NCI-H1105 treated with DMSO at 0.1 percent for 48 hours (cell line): ENCODE measurements at regions not wholly inside any gene's neighbourhood (a gene's known extent, or its start where the extent isn't known, plus 50 kb on each side); places are given as distances from the start of the nearest gene placed in this dataset.
"Not testable (repeated sequence)": the region's sequence is repeated elsewhere in the genome, so short reads cannot be mapped to it uniquely, and the experiment has no call there.

Experiments
- DNase-seq: peaks from one replicate; lab custom pipeline; 2025; lab: John Stamatoyannopoulos, UW

DNA sequence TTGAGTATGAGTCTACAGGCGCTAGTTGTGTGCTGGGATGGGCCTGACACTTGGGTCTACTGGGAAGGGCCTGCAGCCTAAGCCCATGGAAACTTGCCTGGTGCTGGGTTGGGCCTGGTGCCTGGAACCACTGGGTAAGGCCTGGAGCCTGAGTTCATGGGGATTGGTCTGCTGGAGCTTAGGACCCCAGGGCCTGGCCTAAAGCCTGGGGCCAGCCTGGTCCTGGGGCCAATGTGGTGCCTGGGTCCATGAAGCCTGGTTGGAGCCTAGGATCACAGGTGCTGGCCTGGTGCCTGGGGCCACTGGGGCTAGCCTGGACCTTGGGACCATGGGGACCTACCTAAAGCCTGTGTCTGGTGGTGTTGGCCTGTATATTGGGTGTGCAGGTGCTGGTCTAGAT lies 270.3 kb upstream of the GRIA3 start:
- DNase-seq, result no peak

GRCh38 chrX:122914256-122914655 lies 269.8 kb upstream of the GRIA3 start:
- no peak for DNase-seq

- no peak for DNase-seq
Measured at GRCh38 chrX:122934131-122934530, 249.9 kb upstream of the GRIA3 start.

- no peak for DNase-seq
Measured at GRCh38 chrX:122940199-122940598, 243.9 kb upstream of the GRIA3 start.

DNA sequence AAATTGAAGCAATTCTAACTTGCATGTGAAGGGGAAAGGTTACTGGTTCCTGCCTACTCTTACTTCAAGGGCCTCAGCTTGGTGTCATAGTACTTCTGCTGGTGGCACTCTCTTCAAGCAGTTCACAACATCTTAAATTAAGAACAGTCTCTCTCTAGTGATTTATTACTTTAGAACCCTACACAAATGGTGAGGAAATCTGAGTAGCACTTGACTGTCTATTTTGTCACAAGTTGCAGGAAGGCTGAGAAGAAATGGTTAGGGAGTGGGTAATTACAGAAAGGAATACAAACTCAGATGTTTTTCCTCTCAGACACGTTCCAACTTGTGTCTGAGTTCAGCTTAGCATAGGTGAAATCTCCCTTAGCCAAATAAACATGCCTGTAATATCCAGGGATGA lies 242.3 kb upstream of the GRIA3 start:
- DNase-seq, result peak; percentile 57

DNA sequence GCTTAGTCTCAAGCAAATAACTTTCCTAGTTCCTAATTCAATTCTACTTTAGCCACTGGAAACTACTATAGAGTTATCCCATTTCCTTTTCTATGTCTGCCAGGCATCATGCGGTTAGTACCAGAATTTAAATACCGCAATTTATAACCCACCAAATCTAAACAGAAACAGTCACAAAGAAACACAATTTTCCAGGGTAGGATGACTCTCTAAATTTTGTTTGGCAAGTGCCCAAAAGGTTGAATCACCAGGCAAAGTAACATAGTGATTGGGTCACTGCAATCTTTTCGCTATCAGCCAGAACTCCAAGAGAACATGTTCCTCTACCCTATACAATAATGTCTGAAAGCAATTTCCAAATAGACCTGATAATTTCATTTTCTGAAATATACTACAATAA lies 240.2 kb upstream of the GRIA3 start:
- DNase-seq, result no peak

- no peak for DNase-seq
Measured at GRCh38 chrX:122945328-122945727, 238.8 kb upstream of the GRIA3 start.

- DNase-seq, result no peak
Measured at GRCh38 chrX:122972604-122973003, 211.5 kb upstream of the GRIA3 start.

- DNase-seq, result no peak
Measured at GRCh38 chrX:122982521-122982920, 201.6 kb upstream of the GRIA3 start.

GRCh38 chrX:123002844-123003243 lies 181.2 kb upstream of the GRIA3 start:
- DNase-seq, result not testable (repeated sequence)

GRCh38 chrX:123013141-123013540 lies 170.9 kb upstream of the GRIA3 start:
- no peak for DNase-seq

GRCh38 chrX:123036401-123036800 lies 147.7 kb upstream of the GRIA3 start:
- no peak for DNase-seq

GRCh38 chrX:123049071-123049625 lies 134.9 kb upstream of the GRIA3 start:
- DNase-seq, result no peak

DNA sequence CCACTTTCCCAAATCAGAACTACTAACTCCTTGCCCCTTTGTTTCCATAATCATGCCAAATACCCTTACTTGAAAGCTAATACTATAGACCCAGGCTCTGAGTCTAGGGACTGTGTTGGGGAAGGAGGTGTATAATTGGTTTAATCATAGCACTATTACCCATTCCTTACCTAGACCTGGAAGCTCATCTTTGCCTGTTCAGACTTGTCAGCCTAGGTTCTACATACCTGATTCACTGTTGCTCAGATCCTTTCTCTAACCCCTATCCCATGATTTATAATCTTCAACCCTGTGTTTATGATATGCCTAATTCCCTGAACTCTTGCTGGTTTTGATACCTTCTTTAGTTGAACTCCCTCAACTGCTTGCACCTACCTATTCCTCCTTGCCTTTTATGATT lies 123.1 kb upstream of the GRIA3 start:
- DNase-seq, result no peak

GRCh38 chrX:123064053-123064452 lies 120.0 kb upstream of the GRIA3 start:
- no peak for DNase-seq

GRCh38 chrX:123072686-123073385 lies 111.2 kb upstream of the GRIA3 start:
- no peak for DNase-seq

DNA sequence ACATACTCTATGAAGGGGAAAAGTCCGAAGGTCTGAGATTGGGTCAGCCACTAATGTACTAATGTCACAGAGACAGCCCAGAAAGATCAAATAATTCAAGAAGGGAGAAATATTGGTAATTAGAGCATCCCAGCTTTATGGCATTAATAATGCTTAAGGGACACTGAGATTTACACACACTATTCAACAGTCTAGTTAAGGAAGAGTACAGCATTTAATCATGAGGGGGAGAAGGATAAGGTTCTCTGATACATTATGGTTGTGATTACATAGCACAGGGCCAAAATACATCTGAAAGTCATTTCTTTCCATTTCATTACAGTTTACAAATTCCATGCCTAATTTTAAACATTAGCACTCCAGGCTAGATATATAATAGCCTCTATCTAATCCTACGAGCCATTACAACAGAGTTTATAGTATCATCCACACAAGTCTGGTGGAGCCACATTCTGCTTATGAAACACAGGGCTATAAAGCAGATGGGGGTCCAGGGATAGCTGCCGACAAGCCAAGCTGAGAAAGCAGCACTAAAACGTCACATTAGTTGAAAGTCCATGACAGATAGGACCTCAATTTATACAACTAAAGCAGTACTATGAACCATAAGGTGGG lies 108.0 kb upstream of the GRIA3 start:
- no peak for DNase-seq

DNA sequence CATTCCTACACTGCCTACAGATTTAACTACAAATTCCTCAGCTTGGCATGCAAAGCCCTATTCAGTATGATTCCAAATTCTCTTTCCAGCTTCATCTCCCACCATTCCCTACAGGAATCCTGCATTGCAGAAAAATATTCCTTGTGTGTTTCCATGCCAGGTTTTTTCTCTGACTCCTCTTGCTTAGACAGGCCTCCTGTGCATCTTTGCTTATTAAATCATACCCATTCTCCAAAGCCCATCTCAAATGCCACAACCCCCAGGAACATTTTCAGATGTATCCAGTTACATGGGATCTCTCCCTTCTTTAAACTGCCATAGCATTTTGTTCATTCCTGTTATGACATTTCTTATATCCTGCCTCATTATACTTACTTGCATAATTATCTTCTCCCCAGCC lies 106.4 kb upstream of the GRIA3 start:
- DNase-seq, result no peak

DNA sequence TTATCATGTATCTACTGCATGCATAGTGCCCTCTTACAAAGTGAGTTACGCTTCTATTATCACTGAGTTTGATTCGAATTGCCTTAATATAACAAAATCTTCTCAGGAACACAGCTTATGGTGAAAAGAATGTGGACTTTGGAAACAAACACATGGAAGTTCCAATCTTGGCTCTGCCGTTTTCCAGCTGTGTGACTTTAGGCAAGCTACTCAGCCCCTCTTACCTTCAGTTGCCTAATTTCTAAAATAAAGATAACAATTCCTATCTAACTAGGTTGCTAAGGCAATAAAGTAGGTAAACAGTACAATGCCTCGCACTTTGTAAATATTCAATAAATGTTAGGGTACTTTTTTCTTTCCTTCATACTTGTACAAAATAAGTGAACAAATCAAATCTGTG lies 104.0 kb upstream of the GRIA3 start:
- no peak for DNase-seq

- no peak for DNase-seq
Measured at GRCh38 chrX:123081776-123082175, 102.3 kb upstream of the GRIA3 start.

DNA sequence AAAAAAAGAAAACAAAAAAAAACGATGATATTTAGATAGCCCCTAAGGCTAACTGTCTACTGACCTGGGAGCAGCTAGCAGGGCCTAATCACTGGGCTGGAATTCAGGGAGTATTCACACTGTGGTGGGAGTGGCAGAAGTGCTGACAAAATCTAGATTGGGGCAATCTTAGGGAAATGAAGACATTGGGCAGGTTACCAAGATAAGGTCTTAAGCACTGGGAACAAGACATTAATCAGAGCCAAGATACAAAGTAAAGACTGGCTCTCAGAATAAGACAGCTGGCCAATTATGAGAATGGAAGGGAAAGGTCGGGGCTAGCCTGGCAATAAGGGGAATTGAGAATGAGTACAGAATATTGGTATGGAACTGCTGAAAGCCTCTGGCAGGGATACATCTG lies 100.2 kb upstream of the GRIA3 start:
- DNase-seq, result no peak

- no peak for DNase-seq
Measured at GRCh38 chrX:123084797-123085196, 99.3 kb upstream of the GRIA3 start.

- no peak for DNase-seq
Measured at GRCh38 chrX:123085311-123085940, 98.7 kb upstream of the GRIA3 start.
